ENCODE measurements at regions not wholly inside any gene's neighbourhood (a gene's known extent, or its start where the extent isn't known, plus 50 kb on each side); places are given as distances from the start of the nearest gene placed in this dataset.

DNA sequence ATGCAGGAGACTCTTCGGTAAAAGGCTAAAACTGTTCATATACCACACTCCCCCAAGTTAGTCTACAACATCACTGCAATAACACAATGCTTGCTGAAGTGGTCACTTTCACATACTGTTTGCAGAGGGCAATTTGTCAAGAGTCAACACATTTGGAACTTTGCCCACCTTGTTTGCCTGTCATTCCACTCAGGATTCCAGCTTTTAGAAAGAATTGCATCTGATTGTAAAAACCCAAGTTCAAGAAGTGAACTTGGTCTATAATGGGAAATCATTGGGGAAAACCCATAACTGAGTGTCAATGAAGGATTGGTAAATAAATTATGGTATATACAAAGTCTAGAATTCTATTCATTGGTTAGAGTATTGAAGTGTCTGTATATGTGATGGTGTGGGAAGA is 120.5 kb downstream of the GADD45G start:
- DNase-seq: no peak

DNA sequence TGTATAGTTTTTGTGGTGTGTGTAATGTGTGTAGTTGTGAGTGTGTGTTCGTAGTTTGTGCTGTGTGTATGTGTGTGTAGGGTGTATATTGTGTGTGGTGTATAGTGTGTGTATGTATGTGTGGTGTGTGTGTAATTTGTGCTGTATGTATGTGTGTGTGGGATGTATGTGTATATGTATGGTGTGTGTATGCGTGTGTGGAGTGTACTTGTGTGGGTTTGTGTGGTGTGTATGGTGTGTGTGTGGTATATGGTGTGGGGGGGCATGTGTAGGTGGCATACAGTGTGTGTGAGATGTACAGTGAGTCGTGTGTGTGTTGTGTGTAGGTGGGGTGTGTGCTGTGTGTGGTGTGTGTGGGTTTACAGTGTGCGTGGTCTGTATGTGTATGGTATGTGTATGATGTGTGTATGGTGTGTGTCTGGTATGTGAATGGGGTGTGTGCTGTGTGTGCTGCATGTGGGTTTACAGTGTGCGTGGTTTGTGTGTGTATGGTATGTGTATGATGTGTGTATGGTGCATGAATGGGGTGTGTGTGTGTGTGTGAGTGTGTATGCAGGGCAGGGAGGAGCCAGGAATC is 125.2 kb downstream of the GADD45G start:
- no peak for DNase-seq

DNA sequence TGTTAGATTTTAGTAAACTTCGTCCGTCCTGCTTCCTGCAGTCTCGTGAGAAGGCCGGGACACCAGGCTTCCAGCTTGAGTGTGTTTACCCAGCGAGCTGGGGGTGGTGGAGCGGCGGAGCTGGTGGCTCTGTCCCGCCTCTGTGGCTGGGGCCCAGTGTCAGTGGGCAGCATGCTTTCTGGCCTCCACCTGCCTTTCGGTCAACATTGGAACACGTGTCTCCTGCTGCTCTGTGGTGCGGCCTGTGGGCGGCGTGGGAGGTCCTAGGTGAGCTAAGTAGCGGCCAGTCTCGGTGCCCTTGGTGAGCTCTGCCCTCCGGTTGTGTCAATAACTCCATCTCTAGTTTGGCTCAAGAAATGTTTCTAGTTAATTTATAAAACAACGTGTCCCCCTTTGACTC is 125.9 kb downstream of the GADD45G start:
- DNase-seq: no peak

DNA sequence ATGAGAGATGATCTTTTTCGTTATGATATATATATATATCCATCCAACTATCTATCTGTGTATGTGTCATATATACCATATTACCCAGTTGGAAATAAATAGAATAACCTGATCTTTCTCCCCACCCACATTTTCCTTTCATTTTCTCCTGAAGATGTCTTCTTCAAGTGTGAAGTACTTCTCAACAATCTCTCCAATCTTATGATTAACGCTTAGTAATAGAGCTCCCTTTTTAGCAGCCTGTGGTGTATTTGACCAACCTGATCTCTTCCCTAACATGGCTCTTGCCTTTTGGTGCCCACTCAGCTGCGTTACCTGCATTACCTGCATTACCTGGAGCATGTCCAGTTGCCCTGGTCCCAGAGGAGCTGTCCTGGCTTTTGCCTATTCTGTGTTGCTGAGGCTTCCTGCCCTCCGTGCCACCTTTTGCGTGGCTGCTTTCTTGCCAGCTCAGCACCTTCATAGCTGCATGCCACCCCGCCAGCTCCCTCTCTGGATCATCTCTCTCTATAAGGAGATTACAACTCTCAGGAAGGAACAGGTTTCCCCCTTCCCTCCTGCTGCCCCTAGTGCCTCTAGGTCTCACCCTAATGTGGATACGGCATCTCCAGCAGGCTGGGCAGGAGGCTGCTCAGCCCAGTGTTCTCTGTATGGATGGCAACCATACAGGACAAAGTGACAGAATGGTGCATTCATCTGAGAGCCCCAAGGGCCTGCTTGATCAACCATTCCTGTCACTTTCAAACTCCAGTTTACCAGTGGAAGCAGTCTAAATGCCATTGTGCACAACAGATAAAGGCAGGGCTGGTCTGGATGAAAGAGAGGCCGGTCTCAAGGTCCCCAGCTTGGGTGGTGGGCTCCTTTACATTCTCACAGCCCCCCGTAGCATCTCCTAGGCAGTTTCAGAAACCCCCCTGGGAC is 126.7 kb downstream of the GADD45G start:
- no peak for DNase-seq

DNA sequence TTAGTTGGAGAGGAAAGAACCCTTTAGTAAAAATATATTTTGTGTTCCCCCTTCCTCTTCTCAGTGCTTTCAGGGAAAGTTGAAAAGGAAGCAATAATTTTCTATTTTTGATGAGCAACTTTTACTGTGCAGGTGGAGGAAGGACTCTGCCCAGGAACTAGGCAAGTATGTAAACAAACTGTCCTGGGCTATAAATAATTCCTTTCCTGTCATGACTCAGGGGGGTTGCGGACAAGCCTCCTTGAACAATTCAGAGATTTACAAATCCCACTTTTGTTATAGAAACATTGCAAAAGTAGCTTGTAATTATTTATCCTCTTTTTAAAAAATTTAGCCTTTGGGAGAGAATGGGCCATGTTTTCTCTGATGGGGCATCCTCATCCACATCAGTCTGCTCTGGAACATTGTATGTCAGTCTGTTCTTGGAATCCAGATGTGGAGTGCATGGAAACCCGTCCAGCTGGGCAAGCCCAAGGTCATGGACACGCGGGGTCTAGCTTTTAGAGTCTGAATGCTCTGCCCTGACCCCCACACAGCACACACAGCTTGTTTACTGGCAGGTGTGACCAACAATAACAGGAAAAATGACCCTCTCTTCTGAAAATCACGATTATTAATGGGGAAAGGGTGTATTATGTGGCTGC is 127.6 kb downstream of the GADD45G start:
- peak; percentile 35 for DNase-seq

DNA sequence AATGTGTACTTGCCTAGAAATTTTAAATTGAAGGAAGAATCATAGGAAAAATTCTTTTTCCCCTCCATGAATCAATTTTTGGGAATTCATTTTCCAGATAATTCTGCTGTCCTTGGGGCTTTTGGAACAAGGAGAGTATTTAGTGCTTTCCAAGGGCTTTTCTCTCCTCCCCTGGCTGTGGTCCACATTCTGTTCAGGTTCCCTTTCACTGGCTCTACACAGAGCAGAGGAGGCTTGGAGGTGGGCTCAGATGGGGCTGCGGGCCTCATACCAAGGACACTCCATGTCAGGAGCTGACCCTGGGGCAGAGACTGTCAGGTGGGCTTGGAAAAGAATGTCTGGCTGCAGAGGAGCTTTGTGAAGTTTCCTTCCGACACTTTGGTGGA is 128.1 kb downstream of the GADD45G start:
- no peak for DNase-seq

DNA sequence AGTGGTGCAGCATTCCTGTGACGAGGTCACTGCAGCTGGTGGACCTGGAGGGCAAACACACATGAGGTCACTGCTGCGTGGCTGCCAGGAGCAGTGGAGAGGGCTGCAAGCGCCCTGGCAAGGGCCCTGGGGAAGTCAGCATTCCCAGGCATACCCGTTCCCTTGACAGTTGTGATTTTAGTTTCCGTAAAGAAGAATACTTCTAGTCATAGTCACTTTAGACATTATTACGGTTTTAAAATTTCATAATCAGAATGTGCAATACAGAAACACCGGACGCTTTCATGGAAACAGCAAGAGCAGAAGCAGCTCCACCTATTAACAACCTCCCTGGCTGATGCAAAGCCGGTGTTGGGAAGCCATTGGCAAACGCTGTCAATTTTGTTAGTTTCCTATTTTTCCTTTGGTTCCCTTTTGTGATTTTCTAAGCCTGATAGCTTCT is 129.8 kb downstream of the GADD45G start:
- DNase-seq: no peak

DNA sequence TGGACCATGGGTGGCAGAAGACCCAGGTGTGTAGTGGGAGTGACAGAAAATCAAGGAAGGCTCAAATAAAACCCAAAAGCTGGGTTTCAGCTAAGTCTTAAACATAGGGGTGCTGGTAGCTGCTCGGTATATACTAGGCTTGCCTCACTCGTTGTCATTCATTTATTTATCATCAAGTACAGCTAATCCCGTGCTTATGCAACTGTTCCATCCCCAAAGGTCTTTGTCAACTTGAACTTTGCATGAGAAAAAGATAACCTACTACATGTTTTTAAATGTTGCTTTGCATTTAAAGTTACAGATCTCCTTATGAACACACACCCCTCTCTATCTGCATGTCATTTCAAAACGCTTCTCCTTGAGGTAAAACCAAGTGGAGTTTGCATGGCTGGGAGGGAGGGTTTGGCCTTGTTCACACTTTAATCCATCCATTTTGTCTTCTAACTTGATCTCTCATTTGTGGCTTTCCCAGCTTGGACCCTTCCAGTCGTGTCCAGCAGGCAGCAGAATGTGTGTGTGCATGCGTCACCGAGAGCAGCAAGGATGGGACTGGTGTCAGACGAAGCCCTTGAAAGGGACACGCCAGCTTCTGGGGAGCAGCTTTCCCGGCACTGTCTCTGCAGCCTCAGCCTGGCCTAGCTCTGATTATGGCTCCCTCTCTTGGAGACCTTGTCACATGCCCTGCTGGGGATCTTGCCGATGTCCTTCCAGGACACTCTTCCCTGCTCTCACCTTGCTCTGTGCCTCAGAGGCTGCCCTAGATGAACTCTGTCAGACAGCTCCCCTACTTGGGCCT is 133.5 kb downstream of the GADD45G start:
- no peak for DNase-seq

DNA sequence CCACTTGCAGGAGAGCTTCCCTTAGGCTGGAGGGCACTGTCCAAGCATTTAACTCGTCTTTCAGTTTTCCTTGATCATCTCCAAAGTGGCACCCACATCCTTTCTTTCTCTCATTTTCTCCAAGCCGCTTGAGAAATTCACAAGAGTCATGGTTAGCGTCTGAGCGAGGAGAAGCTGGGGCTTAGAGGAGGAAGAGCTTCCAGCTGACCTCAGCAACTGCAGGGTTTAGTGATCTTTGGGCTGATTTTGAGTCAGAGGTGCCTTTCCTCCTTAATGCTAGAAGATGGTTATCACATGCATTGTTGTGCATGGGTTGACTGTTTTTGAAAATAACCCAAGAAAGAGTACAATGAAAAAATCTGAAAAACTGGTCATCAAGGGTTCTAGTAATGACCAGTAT is 134.7 kb downstream of the GADD45G start:
- no peak for DNase-seq

DNA sequence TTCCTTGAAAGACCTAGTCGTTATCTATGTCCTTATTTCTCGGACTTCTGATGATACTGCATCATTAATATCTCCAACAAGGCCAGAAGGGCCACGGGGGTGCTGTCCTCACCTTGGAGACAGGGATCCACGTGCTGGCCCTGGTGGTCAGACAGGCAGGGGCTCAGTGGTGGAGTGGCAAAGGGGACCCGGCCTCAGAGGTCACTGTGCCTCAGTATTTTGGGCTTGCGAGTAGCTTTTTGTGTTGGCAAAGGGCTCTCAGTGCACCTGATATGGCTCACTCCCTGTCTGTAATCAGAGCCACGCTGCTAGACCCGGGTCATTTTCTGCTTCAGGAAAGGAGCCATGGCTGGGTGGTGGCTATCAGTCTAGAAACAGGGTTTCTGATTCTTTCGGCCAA is 135.1 kb downstream of the GADD45G start:
- DNase-seq: no peak

DNA sequence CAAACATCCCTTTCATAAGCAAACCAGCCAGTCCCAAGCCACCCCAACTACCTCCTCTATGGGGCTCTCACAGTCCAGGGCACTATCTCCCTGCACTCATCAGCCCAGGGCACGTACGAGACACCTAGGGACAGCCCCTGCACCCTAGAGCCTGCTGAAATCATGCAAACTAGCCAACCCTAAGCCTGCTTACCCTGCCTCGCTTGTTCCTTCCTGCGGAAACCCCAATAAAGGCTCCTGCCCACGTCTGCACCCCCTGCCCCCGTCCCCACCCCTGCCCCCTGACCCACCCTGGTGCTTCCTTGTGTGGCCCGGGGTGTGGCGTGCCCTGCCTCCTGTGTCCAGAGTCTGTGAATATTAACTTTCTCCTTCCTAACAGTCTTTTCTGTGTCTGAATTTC is 135.9 kb downstream of the GADD45G start:
- no peak for DNase-seq

DNA sequence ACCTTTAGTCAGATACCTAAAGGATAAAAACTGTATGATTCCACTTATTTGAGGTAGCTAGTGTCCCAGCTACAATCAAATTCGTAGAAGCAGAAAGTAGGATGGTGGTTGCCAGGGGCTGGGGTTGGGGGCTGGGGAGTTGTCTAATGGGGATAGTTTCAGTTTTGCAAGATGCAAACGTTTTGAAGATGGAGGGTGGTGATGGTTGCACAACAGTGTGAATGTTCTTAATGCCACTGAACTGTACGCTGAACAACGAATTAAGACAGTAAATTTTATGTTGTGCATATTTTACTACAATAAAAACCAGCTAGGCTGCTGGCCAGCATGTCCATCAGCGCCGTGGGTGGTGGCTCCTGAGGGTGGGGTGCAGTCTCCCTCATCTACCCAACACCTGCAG is 137.8 kb downstream of the GADD45G start:
- DNase-seq: no peak

DNA sequence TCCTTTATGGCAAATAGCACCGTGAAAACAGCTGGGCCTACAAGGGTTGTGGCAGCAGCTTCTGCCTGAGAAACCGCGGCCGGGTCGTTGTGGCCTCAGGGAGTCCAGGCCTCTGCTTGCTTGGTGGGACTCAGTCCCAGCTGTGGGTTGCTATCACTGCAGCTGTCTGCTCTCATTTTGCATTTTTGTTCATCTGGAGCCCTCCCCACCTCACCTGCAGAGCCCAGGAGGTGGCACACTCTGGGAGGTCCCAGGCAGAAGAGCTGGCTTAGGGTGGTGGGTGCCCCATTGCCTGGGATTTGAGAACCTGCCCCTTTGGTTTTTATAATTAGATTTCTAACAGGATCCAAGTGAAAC is 138.4 kb downstream of the GADD45G start:
- DNase-seq: no peak

DNA sequence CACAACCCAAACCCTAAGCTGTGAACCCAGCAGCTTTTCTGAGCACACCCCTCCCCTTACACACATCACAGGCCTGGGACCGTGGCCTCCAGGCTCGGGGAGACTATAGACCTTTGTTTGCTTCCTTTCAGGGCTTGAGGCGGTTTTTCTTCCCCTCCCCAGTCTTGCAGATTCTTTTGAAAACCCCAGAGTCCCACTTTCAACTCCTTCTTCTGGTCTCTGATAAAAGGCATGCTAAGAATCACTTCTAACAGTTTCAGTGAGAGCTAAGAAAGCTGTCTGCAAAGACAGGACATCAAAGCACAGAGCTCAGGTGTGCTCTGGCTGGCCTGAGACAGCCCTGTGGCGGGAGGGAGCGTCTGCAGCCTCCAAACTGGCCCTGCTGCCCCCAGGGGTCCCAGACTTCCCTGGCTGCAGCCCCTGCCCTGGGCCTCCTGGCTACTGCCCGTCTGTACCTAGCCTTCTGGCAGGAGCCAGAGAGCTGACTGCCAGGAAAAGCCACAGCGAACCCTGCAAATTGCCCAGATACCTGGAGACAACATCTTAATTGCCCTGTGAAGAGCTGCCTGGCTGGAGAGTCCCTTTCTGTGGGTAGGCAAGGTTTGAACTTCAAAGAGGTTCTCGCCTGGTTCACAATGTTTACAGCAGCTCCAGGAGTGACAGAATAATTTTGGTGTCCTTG is 138.9 kb downstream of the GADD45G start:
- DNase-seq: no peak

DNA sequence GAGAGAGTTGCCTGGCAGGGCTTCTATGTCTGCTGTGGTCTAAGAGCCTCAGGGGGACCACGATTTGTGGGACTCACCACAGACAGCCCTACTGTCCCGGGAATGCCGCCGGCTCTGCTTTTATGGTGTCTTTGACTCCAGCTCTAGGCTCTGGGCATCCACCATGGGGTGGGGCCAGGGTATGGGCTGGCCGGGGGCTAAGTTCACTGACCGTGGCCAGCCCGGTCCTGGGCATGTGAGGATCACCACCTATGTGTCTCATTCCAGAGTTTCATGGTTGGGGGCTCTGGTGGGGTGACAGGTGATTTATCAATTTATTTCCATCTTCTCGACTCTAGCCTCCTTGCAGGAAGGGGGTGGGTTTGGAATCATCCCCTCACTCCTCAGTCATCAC is 139.4 kb downstream of the GADD45G start:
- no peak for DNase-seq

DNA sequence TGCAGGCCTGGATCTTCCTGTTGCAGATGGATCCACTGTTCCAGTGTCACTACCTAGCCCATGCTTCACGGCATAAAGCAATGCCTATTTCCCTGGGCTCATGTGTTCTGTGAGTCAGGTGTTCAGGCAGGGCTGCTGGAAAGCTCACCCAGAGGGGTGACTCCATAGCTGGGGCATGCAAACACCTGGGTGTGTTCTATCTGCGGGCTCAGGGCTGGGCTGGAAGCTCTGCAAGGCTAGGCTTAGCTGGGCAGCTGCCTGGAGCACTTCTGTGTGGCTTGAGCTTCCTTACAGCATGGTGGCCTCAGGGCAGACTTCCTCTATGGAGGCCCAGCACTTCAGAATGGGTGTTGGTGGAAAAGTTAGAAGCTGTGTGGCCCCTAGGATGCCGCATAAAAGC is 139.9 kb downstream of the GADD45G start:
- DNase-seq: no peak

DNA sequence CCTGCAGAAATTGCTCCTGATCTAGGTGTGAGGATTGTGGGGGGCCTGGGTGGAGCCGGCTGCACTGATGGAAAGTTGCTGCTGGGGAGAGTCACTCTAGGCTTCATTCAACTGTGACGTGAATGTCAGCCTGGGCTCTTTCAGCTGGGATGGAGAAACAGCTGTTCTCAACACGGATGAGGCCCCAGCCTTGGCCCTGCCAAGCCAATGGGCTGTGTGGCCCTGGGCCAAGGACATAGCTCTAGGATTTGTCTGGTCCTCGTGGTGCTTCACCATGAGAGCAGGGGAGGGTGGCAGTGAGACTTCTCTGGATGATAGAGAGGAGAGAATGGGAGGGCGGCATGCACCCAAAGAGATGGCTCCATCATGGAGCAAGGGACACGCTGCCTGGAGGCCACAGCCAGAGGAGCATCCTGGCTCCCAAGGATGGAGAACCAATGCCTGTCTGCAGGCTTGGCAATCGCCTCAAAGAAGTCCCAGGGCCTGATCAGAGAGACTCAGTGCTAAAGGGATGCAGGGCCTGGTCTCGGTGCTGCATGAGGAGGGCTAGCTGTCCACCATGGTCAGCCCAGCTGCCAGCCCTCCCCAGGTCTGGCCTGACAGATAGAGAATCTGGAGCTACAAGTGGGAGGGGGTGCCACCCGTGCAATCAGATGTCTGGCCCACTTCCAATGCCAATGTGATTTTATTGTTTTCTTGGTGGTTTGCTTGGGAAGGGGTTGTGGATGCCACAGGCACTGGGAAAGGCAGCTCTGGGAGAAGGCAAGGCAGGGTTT is 141.0 kb downstream of the GADD45G start:
- DNase-seq: no peak

DNA sequence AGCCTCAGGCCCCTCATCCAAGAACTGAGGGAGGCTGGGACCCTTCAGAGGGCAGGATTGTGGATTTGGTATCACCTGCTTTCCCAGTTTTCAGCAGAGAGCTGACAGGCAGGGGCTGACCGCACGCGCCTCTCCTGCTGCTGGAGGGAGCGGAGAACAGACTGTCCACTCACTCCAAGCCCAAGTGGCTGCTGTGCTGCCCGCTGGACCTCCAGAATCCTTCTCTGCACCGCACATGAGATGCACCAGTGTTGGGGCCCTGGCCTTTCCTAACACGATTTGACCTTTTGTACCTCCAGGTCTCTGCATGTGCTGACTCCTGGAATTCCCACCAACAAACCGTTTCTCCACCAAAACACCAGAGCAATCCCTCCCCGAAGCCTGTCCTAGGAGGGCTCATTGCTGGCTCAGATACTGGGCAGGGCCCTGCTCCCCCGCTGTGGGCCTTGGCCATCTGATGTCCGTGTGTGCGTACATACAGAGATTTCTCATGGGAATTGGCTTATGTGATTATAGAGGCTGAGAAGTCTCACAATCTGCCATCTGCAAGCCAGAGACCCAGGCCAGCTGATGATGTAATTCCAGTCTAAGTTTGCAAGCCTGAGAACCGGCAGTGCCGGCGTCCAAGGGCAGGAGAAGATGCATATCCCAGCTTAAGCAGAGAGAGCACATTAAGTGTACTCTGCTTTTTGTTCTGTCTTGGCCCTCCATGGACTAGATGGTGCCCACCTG is 141.7 kb downstream of the GADD45G start:
- DNase-seq: no peak

DNA sequence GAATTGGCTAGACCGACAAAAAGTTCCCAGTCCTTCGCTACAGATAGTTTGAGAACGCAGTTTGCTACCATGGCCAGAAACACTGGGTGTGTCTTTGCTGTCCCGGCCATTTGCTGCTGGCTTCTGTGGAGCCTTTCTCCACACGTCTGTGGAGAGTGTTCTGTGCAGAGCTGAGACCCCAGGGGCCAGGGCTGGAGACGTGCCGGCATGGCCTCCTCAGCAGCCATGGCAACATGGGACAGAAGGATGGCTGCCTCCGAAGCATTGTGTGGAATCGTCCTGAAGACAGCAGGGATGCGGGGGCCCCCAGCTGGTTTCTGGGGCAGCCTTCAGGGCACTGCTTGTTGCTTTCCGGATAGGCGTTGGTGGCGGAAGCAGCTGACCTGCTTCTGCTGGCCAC is 142.8 kb downstream of the GADD45G start:
- DNase-seq: no peak

DNA sequence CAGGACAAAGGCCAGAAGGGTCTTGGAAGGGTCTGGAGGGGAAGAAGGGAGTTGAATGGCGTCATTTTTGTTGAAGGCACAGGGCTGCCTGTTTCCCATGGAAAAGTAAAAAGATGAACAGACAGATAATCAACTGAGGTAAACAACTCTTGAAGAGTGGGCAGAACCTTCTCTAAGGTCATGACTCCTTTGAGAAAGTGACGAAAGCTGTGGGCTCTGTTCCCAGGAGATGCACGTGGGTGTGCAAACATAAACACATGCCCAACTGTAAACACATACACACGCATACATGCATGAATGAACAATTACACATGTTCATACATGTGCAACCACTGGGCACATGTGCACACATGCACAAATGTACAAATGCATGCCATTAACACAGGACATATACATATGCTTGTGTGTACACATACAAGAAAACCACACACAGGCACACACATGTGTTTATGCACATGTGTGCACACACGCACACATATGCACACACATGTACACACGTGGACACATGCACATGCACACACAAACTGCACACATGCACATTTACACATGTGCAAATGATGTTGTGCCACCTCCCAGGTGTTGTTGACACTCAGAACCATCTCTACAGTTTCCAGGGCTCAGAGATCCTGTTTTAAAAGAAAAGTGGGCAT is 143.3 kb downstream of the GADD45G start:
- DNase-seq: no peak
